Liver (tissue), 8 donors: ENCODE measurements at regions not wholly inside any gene's neighbourhood (a gene's known extent, or its start where the extent isn't known, plus 50 kb on each side); places are given as distances from the start of the nearest gene placed in this dataset.

Experiments
- DNase-seq: peaks from one replicate; pipeline ENCODE4 v3.0.0-alpha.2; 2017; ENCODE audit warnings: low spot score
- H3K27ac ChIP-seq, 2 donors: one replicate each; pipeline ENCODE4 v1.7.0; 2013; ENCODE audit warnings: inconsistent platforms in 2 of 2, low read length in 2 of 2, control low read depth in 1 of 2, low read depth in 1 of 2, mild to moderate bottlenecking in 1 of 2
- H3K27me3 ChIP-seq, 4 donors: one replicate each; pipeline versions ENCODE4 v1.6.1 to v1.7.0; 2013; ENCODE audit warnings: low read length in 3 of 4, inconsistent platforms in 1 of 4, mild to moderate bottlenecking in 1 of 4, moderate library complexity in 1 of 4; ENCODE audit not compliant: control insufficient read depth in 4 of 4, insufficient read depth in 4 of 4
- H3K36me3 ChIP-seq, 4 donors: one replicate each; pipeline versions ENCODE4 v1.6.1 to v1.7.0; 2013; ENCODE audit warnings: low read length in 3 of 4, mild to moderate bottlenecking in 3 of 4, low read depth in 1 of 4, moderate library complexity in 1 of 4; ENCODE audit not compliant: control insufficient read depth in 4 of 4, insufficient read depth in 3 of 4
- H3K4me1 ChIP-seq, 4 donors: one replicate each; pipeline versions ENCODE4 v1.6.1 to v1.7.0; 2013; ENCODE audit warnings: low read length in 3 of 4, mild to moderate bottlenecking in 3 of 4, moderate library complexity in 1 of 4; ENCODE audit not compliant: control insufficient read depth in 4 of 4, insufficient read depth in 4 of 4
- H3K4me3 ChIP-seq, 3 donors: one replicate each; pipeline versions ENCODE4 v1.6.1 to v1.7.0; 2013; ENCODE audit warnings: low read length in 3 of 3, control low read depth in 1 of 3, low read depth in 1 of 3, mild to moderate bottlenecking in 1 of 3
- H3K9ac ChIP-seq, 2 donors: one replicate each; pipeline ENCODE4 v1.7.0; 2013; ENCODE audit warnings: low read length in 2 of 2, mild to moderate bottlenecking in 2 of 2, moderate library complexity in 2 of 2, control low read depth in 1 of 2, low read depth in 1 of 2
- H3K9me3 ChIP-seq, 4 donors: one replicate each; pipeline versions ENCODE4 v1.6.1 to v1.7.0; 2013; ENCODE audit warnings: low read length in 3 of 4; ENCODE audit not compliant: control insufficient read depth in 4 of 4
- ATF3 ChIP-seq: IDR thresholded peaks from 2 replicates; pipeline ENCODE4 v1.6.1; 2016; ENCODE audit warnings: antibody characterized with exemption
- CTCF ChIP-seq: fragments of 150-350 bp; IDR thresholded peaks from 2 replicates; pipeline ENCODE4 v1.5.1; 2017; ENCODE audit warnings: improper control_type of control experiment, low read depth, low read length; ENCODE audit not compliant: missing input control
- EGR1 ChIP-seq, 2 donors: IDR thresholded peaks; 2 replicates each; pipeline ENCODE4 v1.6.1; 2016 to 2018; ENCODE audit warnings: antibody characterized with exemption in 2 of 2, low read depth in 2 of 2
- FOXA1 ChIP-seq: IDR thresholded peaks from 2 replicates; pipeline ENCODE4 v1.6.1; 2016; ENCODE audit warnings: antibody characterized with exemption
- FOXA2 ChIP-seq: IDR thresholded peaks from 2 replicates; pipeline ENCODE4 v1.6.1; 2016; ENCODE audit warnings: antibody characterized with exemption
- GABPA ChIP-seq, 2 donors: IDR thresholded peaks in 1 of 2; conservative IDR thresholded peaks in 1 of 2; 2 replicates each; pipeline ENCODE4 v1.6.1; 2016; ENCODE audit warnings: antibody characterized with exemption in 2 of 2, mild to moderate bottlenecking in 1 of 2, moderate library complexity in 1 of 2
- HNF4A ChIP-seq, 2 donors: conservative IDR thresholded peaks; 2 replicates each; pipeline ENCODE4 v1.6.1; 2016; ENCODE audit warnings: antibody characterized with exemption in 2 of 2, mild to moderate bottlenecking in 2 of 2
- JUND ChIP-seq, 2 donors: IDR thresholded peaks; 2 replicates each; pipeline ENCODE4 v1.6.1; 2016; ENCODE audit warnings: antibody characterized with exemption in 2 of 2
- MAX ChIP-seq: IDR thresholded peaks from 2 replicates; pipeline ENCODE4 v1.6.1; 2016; ENCODE audit warnings: antibody characterized with exemption
- NR2F2 ChIP-seq: IDR thresholded peaks from 2 replicates; pipeline ENCODE4 v1.6.1; 2016; ENCODE audit warnings: antibody characterized with exemption
- REST ChIP-seq: IDR thresholded peaks from 2 replicates; pipeline ENCODE4 v1.6.1; 2016; ENCODE audit warnings: antibody characterized with exemption, mild to moderate bottlenecking
- RXRA ChIP-seq, 2 donors: IDR thresholded peaks; 2 replicates each; pipeline ENCODE4 v1.6.1; 2017 to 2018; ENCODE audit warnings: antibody characterized with exemption in 2 of 2, mild to moderate bottlenecking in 1 of 2
- YY1 ChIP-seq: IDR thresholded peaks from 2 replicates; pipeline ENCODE4 v1.6.1; 2016; ENCODE audit warnings: antibody characterized with exemption, mild to moderate bottlenecking
- ZBTB33 ChIP-seq: IDR thresholded peaks from 2 replicates; pipeline ENCODE4 v1.6.1; 2016; ENCODE audit warnings: antibody characterized with exemption
- WGBS: extraction: QIAGEN DNeasy Blood & Tissue Kit; methylation state at CpG from one replicate; pipeline ENCODE4 v1.1.7; 2013; 5-methylcytosine and 5-hydroxymethylcytosine counted together
- donor health status: healthy.
- donor health status: healthy.
- donor health status: healthy.
- donor health status: healthy.
- donor health status: healthy.

- Histone ChIP-seq H3K36me3 (no peaks in the 10 kb centered on the region), H3K4me1 (no peaks in the 10 kb centered on the region), H3K4me3 (no peak overlapping the region), H3K9me3 (peaks cover 0 to 9% (median 2%) of the 10 kb centered on the region in 4 donors), H3K9ac (no peak overlapping the region), H3K27ac (no peak overlapping the region), H3K27me3 (no peaks in the 10 kb centered on the region)
- WGBS = 84% methylated on average over 1 of the region's 1 CpG
- no peak for TF ChIP-seq RXRA (IDR thresholded peaks at IDR 0.05)
- TF ChIP-seq FOXA2 = no peak
- no peak for DNase-seq
Observed at GRCh38 chr13:85544756-85545155, 254.5 kb downstream of the SLITRK6 start.

- Histone ChIP-seq H3K4me1 (no peaks in the 10 kb centered on the region), H3K36me3 (no peaks in the 10 kb centered on the region), H3K27ac (no peak overlapping the region), H3K4me3 (no peak overlapping the region), H3K9me3 (peaks cover 0 to 4% (median 0%) of the 10 kb centered on the region in 4 donors), H3K27me3 (no peaks in the 10 kb centered on the region), H3K9ac (no peak overlapping the region)
- DNase-seq = no peak
- TF ChIP-seq ZBTB33 (no peak), REST (no peak), MAX (no peak), EGR1 (IDR thresholded peaks at IDR 0.05; ENCODE audit: low read depth in 2 of 2) (no peak), ATF3 (no peak), FOXA2 (no peak), FOXA1 (no peak), NR2F2 (no peak), RXRA (IDR thresholded peaks at IDR 0.05) (no peak), CTCF (no peak), GABPA (IDR thresholded peaks at IDR 0.05 in 1 of 2, conservative IDR thresholded peaks at IDR 0.05 in 1 of 2) (no peak), JUND (IDR thresholded peaks at IDR 0.05) (no peak), HNF4A (conservative IDR thresholded peaks at IDR 0.05) (no peak), YY1 (no peak)
- 64% methylated on average over 2 of the region's 2 CpGs for WGBS
Observed at GRCh38 chr13:85543144-85543543, 256.1 kb downstream of the SLITRK6 start.
